H1 (cell line): ENCODE measurements at regions not wholly inside any gene's neighbourhood (a gene's known extent, or its start where the extent isn't known, plus 50 kb on each side); places are given as distances from the start of the nearest gene placed in this dataset.

Experiments used
- CTCF ChIA-PET: fragments of 300-600 bp; sonication (Branson Sonifier 250); formaldehyde crosslinking; loops from one replicate; lab custom pipeline; 2021; ENCODE audit not compliant: partially characterized antibody; lab: Charles Lee
- POLR2A ChIA-PET: fragments of 300-600 bp; sonication (Branson Sonifier 250); formaldehyde crosslinking; loops from one replicate; lab custom pipeline; 2021; ENCODE audit warnings: inconsistent platforms; ENCODE audit not compliant: partially characterized antibody; lab: Charles Lee
- DNase-seq, 2 experiments: peaks; one replicate each; pipeline versions ENCODE4 v3.0.0 to v3.0.0-alpha.2; 2010 to 2022; ENCODE audit warnings: low spot score in 2 of 2, low read depth in 1 of 2, mixed read lengths in 1 of 2
- FAIRE-seq: peaks from 2 replicates; lab custom pipeline; 2011; peaks lifted over from hg19 to GRCh38; lab: Jason Lieb, UNC
- H2AFZ ChIP-seq: 2 replicates; pipeline ENCODE4 v1.8.1; 2012; ENCODE audit warnings: low read length, inconsistent platforms
- H2AK5ac ChIP-seq: 2 replicates; pipeline ENCODE4 v1.6.1; 2013; ENCODE audit warnings: low read depth, low read length
- H2BK120ac ChIP-seq: replicated peaks from 2 replicates; pipeline ENCODE3; 2013; ENCODE audit warnings: low read depth, low read length, inconsistent platforms
- H2BK12ac ChIP-seq: 2 replicates; pipeline ENCODE4 v1.6.1; 2013; ENCODE audit warnings: low read depth, low read length
- H2BK15ac ChIP-seq: 2 replicates; pipeline ENCODE4 v1.6.1; 2013; ENCODE audit warnings: low read length
- H2BK20ac ChIP-seq: 2 replicates; pipeline ENCODE4 v1.6.1; 2013; ENCODE audit warnings: low read length
- H2BK5ac ChIP-seq: 2 replicates; pipeline ENCODE4 v1.6.1; 2013; ENCODE audit warnings: low read depth, low read length
- H3K14ac ChIP-seq: 2 replicates; pipeline ENCODE4 v1.6.1; 2013; ENCODE audit warnings: inconsistent platforms; ENCODE audit not compliant: insufficient read length
- H3K18ac ChIP-seq: 2 replicates; pipeline ENCODE4 v1.6.1; 2013; ENCODE audit warnings: low read length; ENCODE audit errors: extremely low read depth
- H3K23ac ChIP-seq: 2 replicates; pipeline ENCODE4 v1.6.1; 2013; ENCODE audit warnings: inconsistent platforms; ENCODE audit not compliant: insufficient read length
- H3K23me2 ChIP-seq: 2 replicates; pipeline ENCODE4 v1.6.1; 2013; ENCODE audit warnings: low read depth, low read length
- H3K27ac ChIP-seq: 2 replicates; pipeline ENCODE4 v1.6.1; 2011; ENCODE audit warnings: low read depth, low read length, inconsistent platforms
- H3K27me3 ChIP-seq, 4 experiments: replicated peaks in 1 of 4; 1 replicate in 1 of 4; 2 replicates in 3 of 4; pipeline versions ENCODE4 v1.6.1 to v1.8.1; 2011 to 2013; ENCODE audit warnings: low read length in 3 of 4, mild to moderate bottlenecking in 3 of 4, inconsistent platforms in 2 of 4, mixed read lengths in 2 of 4, moderate library complexity in 1 of 4; ENCODE audit not compliant: control insufficient read depth in 3 of 4, insufficient read depth in 3 of 4; ENCODE audit errors: extremely low read depth in 1 of 4
- H3K36me3 ChIP-seq, 4 experiments: 2 replicates each; pipeline versions ENCODE4 v1.6.1 to v1.8.1; 2011 to 2013; ENCODE audit warnings: mild to moderate bottlenecking in 4 of 4, low read length in 3 of 4, moderate library complexity in 2 of 4, control low read depth in 1 of 4, inconsistent platforms in 1 of 4; ENCODE audit not compliant: insufficient read depth in 4 of 4, control insufficient read depth in 2 of 4
- H3K4ac ChIP-seq: replicated peaks from 2 replicates; pipeline ENCODE3; 2013; ENCODE audit warnings: low read length, low read depth, mixed read lengths, inconsistent platforms; ENCODE audit not compliant: insufficient read length
- H3K4me1 ChIP-seq, 4 experiments: replicated peaks in 1 of 4; 1 replicate in 1 of 4; 2 replicates in 3 of 4; pipeline versions ENCODE4 v1.6.1 to v1.8.1; 2011 to 2013; ENCODE audit warnings: low read length in 3 of 4, inconsistent platforms in 2 of 4, mixed read lengths in 1 of 4; ENCODE audit not compliant: insufficient read depth in 4 of 4, control insufficient read depth in 3 of 4
- H3K4me2 ChIP-seq, 2 experiments: 2 replicates each; pipeline versions ENCODE4 v1.6.1 to v1.8.1; 2011 to 2013; ENCODE audit warnings: low read depth in 2 of 2, low read length in 2 of 2, control low read depth in 1 of 2, inconsistent platforms in 1 of 2, mild to moderate bottlenecking in 1 of 2; ENCODE audit not compliant: insufficient read depth in 1 of 2
- H3K4me3 ChIP-seq, 4 experiments: fragments of 200-600, 300-600 bp in 1 of 4; sonication (generic), shearing (Covaris generic), sonication (Bioruptor Twin) in 1 of 4; 2 replicates each; pipeline versions ENCODE4 v1.5.1 to v1.8.1; 2011 to 2016; ENCODE audit warnings: low read length in 4 of 4, low read depth in 3 of 4, control low read depth in 2 of 4, inconsistent platforms in 2 of 4, mild to moderate bottlenecking in 2 of 4, mixed read lengths in 1 of 4, moderate library complexity in 1 of 4; ENCODE audit not compliant: insufficient read depth in 2 of 4; ENCODE audit errors: extremely low read depth in 1 of 4
- H3K56ac ChIP-seq: replicated peaks from 2 replicates; pipeline ENCODE3; 2013; ENCODE audit warnings: low read depth, mild to moderate bottlenecking, mixed read lengths, low read length, inconsistent platforms; ENCODE audit not compliant: insufficient read length
- H3K79me1 ChIP-seq: 2 replicates; pipeline ENCODE4 v1.6.1; 2013; ENCODE audit warnings: low read depth, low read length, control low read depth
- H3K79me2 ChIP-seq, 2 experiments: 2 replicates each; pipeline versions ENCODE4 v1.6.1 to v1.8.1; 2012 to 2013; ENCODE audit warnings: low read length in 2 of 2, mild to moderate bottlenecking in 2 of 2, inconsistent platforms in 1 of 2; ENCODE audit not compliant: insufficient read depth in 2 of 2, control insufficient read depth in 1 of 2
- H3K9ac ChIP-seq, 4 experiments: replicated peaks in 1 of 4; 1 replicate in 1 of 4; 2 replicates in 3 of 4; pipeline versions ENCODE4 v1.6.1 to v1.8.1; 2011 to 2013; ENCODE audit warnings: low read depth in 3 of 4, low read length in 3 of 4, control low read depth in 2 of 4, mild to moderate bottlenecking in 2 of 4, moderate library complexity in 2 of 4, inconsistent platforms in 1 of 4; ENCODE audit errors: extremely low read depth in 1 of 4
- H3K9me3 ChIP-seq, 2 experiments: 2 replicates each; pipeline versions ENCODE4 v1.6.1 to v1.8.1; 2012 to 2013; ENCODE audit warnings: mild to moderate bottlenecking in 2 of 2, moderate library complexity in 2 of 2, control low read depth in 1 of 2, inconsistent platforms in 1 of 2, low read depth in 1 of 2, low read length in 1 of 2, mixed read lengths in 1 of 2; ENCODE audit not compliant: insufficient read depth in 2 of 2
- H4K20me1 ChIP-seq, 2 experiments: replicated peaks in 1 of 2; 2 replicates each; pipeline versions ENCODE3 to v1.8.1; 2011 to 2013; ENCODE audit warnings: inconsistent platforms in 2 of 2, low read length in 2 of 2, mild to moderate bottlenecking in 1 of 2; ENCODE audit not compliant: insufficient read depth in 2 of 2, control insufficient read depth in 1 of 2
- H4K5ac ChIP-seq: 2 replicates; pipeline ENCODE4 v1.6.1; 2013; ENCODE audit warnings: low read length, low read depth, mixed read lengths, inconsistent platforms; ENCODE audit not compliant: insufficient read length
- H4K8ac ChIP-seq: 2 replicates; pipeline ENCODE4 v1.8.0; 2013; ENCODE audit warnings: mild to moderate bottlenecking, moderate library complexity, low read length, inconsistent platforms; ENCODE audit not compliant: insufficient read depth; ENCODE audit errors: extremely low read depth
- H4K91ac ChIP-seq: replicated peaks from 2 replicates; pipeline ENCODE3; 2013; ENCODE audit warnings: low read length, mixed read lengths, inconsistent platforms; ENCODE audit not compliant: insufficient read length
- BRCA1 ChIP-seq: IDR thresholded peaks from 2 replicates; pipeline ENCODE4 v1.6.1; 2012; ENCODE audit warnings: low read depth, low read length, improper control_type of control experiment
- CHD2 ChIP-seq: IDR thresholded peaks from 2 replicates; pipeline ENCODE4 v1.6.1; 2012; ENCODE audit warnings: low read length, improper control_type of control experiment
- GTF2F1 ChIP-seq: IDR thresholded peaks from 2 replicates; pipeline ENCODE4 v1.6.1; 2012; ENCODE audit warnings: low read depth, low read length, improper control_type of control experiment, borderline replicate concordance
- JUND ChIP-seq: IDR thresholded peaks from 2 replicates; pipeline ENCODE4 v1.6.1; 2011; ENCODE audit warnings: mild to moderate bottlenecking, improper control_type of control experiment, low read length
- POLR2AphosphoS5 ChIP-seq: IDR thresholded peaks from 2 replicates; pipeline ENCODE4 v1.6.1; 2011; ENCODE audit warnings: low read depth, low read length
- SUZ12 ChIP-seq: fragments of 200-600 bp; sonication (generic); IDR thresholded peaks from 2 replicates; pipeline ENCODE4 v1.6.1; 2012; ENCODE audit warnings: mild to moderate bottlenecking, inconsistent platforms, low read length, moderate library complexity, mixed read lengths
- TF ChIP-seq, protein P1 (sequence below), 3 experiments: IDR thresholded peaks; 1 replicate in 2 of 3; 2 replicates in 1 of 3; pipeline versions ENCODE4 v1.5.1 to v1.6.1; 2011; ENCODE audit warnings: low read length in 3 of 3, mild to moderate bottlenecking in 3 of 3, inconsistent platforms in 2 of 3, low read depth in 1 of 3, moderate library complexity in 1 of 3; ENCODE audit not compliant: insufficient read depth in 1 of 3; ENCODE audit errors: control extremely low read depth in 1 of 3
- TF ChIP-seq, protein P2 (sequence below): IDR thresholded peaks from 2 replicates; pipeline ENCODE4 v1.6.1; 2011; ENCODE audit warnings: low read length, improper control_type of control experiment

DNA sequence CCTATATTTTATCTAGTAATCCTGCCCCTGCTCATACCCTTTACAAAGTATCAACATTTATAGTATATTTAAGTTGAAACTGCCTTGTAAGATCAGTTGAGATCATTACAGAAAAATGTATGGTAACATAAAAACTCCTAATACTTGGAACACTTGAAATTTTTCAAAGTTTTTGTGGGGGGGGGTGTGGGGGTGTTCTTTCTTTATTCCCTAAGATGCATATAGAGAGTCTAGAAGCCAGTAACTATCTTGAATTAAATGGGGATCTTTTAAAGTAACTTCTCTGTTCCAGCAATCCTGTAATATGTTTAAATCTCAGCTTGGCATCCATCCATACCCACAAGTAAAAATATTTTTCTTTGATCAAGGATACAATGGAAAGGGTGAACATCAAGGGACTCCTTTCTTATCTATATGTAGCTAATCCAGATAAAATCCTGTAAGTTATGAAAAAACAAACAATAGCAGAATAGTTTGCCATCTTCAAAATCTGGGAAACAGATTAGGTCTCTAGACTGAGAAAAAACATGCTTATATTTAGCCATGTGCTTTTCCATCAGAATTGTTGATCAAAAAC is 455.3 kb downstream of the MEIS1 start:
- FAIRE-seq (no peak), DNase-seq (no peak)
- POLR2A ChIA-PET = no interaction called here
- H3K27ac ChIP-seq = no peak overlapping the region
- no peak overlapping the region for H2BK5ac ChIP-seq
- CTCF ChIA-PET = interaction anchor here (1.2 kb wide), 1 partner anchor 10 kb away, joined by 4 read pairs; no protein-coding TSS in a partner anchor
- H4K20me1 ChIP-seq = no peaks in the 10 kb centered on the region
- H3K4me2 ChIP-seq = no peak overlapping the region
- no peak for TF ChIP-seq JUND
- TF ChIP-seq POLR2AphosphoS5 = no peak
- TF ChIP-seq, protein P1, sequence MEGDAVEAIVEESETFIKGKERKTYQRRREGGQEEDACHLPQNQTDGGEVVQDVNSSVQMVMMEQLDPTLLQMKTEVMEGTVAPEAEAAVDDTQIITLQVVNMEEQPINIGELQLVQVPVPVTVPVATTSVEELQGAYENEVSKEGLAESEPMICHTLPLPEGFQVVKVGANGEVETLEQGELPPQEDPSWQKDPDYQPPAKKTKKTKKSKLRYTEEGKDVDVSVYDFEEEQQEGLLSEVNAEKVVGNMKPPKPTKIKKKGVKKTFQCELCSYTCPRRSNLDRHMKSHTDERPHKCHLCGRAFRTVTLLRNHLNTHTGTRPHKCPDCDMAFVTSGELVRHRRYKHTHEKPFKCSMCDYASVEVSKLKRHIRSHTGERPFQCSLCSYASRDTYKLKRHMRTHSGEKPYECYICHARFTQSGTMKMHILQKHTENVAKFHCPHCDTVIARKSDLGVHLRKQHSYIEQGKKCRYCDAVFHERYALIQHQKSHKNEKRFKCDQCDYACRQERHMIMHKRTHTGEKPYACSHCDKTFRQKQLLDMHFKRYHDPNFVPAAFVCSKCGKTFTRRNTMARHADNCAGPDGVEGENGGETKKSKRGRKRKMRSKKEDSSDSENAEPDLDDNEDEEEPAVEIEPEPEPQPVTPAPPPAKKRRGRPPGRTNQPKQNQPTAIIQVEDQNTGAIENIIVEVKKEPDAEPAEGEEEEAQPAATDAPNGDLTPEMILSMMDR (IDR thresholded peaks at IDR 0.05; ENCODE audit: control extremely low read depth in 1 of 3, insufficient read depth in 1 of 3, low read depth in 1 of 3, low read length in 3 of 3) = no peak
- TF ChIP-seq SUZ12 = no peak
- TF ChIP-seq CHD2 = no peak
- TF ChIP-seq, protein P2, sequence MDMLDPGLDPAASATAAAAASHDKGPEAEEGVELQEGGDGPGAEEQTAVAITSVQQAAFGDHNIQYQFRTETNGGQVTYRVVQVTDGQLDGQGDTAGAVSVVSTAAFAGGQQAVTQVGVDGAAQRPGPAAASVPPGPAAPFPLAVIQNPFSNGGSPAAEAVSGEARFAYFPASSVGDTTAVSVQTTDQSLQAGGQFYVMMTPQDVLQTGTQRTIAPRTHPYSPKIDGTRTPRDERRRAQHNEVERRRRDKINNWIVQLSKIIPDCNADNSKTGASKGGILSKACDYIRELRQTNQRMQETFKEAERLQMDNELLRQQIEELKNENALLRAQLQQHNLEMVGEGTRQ = no peak
- TF ChIP-seq GTF2F1 = no peak
- no peak for TF ChIP-seq BRCA1
- no peak overlapping the region for H2BK20ac ChIP-seq
- no peak overlapping the region for H4K91ac ChIP-seq
- no peaks in the 10 kb centered on the region for H3K9me3 ChIP-seq
- no peak overlapping the region for H3K4me3 ChIP-seq
- no peak overlapping the region for H3K18ac ChIP-seq
- H3K79me2 ChIP-seq = no peaks in the 10 kb centered on the region
- no peaks in the 10 kb centered on the region for H3K79me1 ChIP-seq
- no peaks in the 10 kb centered on the region for H3K27me3 ChIP-seq
- no peak overlapping the region for H2BK15ac ChIP-seq
- H3K23ac ChIP-seq = no peak overlapping the region
- H2AK5ac ChIP-seq = no peak overlapping the region
- H3K36me3 ChIP-seq = no peaks in the 10 kb centered on the region
- no peak overlapping the region for H2BK12ac ChIP-seq
- no peak overlapping the region for H3K4ac ChIP-seq
- H2BK120ac ChIP-seq = no peak overlapping the region
- H3K23me2 ChIP-seq = no peaks in the 10 kb centered on the region
- no peak overlapping the region for H3K56ac ChIP-seq
- no peak overlapping the region for H4K5ac ChIP-seq
- H3K14ac ChIP-seq = no peak overlapping the region
- H4K8ac ChIP-seq = no peak overlapping the region
- H3K4me1 ChIP-seq = no peaks in the 10 kb centered on the region
- no peak overlapping the region for H2AFZ ChIP-seq
- no peak overlapping the region for H3K9ac ChIP-seq
